Adipocyte (in vitro differentiated cells): ENCODE measurements at regions not wholly inside any gene's neighbourhood (a gene's known extent, or its start where the extent isn't known, plus 50 kb on each side); places are given as distances from the start of the nearest gene placed in this dataset.
"Not testable (repeated sequence)": the region's sequence is repeated elsewhere in the genome, so short reads cannot be mapped to it uniquely, and the experiment has no call there.

ENCODE experiments used
- DNase-seq: peaks from one replicate; pipeline ENCODE4 v3.0.0-alpha.2; 2015; ENCODE audit warnings: low read depth
- H3K27me3 ChIP-seq: replicated peaks from 2 replicates; pipeline ENCODE4 v1.7.0; 2013; ENCODE audit warnings: mild to moderate bottlenecking, low read length, moderate library complexity; ENCODE audit not compliant: control insufficient read depth, insufficient read depth
- H3K36me3 ChIP-seq: 2 replicates; pipeline ENCODE4 v1.7.0; 2013; ENCODE audit warnings: low read length, mild to moderate bottlenecking, moderate library complexity; ENCODE audit not compliant: control insufficient read depth, insufficient read depth, severe bottlenecking
- H3K4me1 ChIP-seq: 2 replicates; pipeline ENCODE4 v1.7.0; 2013; ENCODE audit warnings: mild to moderate bottlenecking, low read length, moderate library complexity; ENCODE audit not compliant: control insufficient read depth, insufficient read depth
- H3K4me3 ChIP-seq: 2 replicates; pipeline ENCODE4 v1.7.0; 2013; ENCODE audit warnings: mild to moderate bottlenecking, low read length, moderate library complexity
- H3K9ac ChIP-seq: 2 replicates; pipeline ENCODE4 v1.7.0; 2013; ENCODE audit warnings: mild to moderate bottlenecking, low read length, moderate library complexity
- H3K9me3 ChIP-seq: 2 replicates; pipeline ENCODE4 v1.7.0; 2013; ENCODE audit warnings: mild to moderate bottlenecking, low read length, moderate library complexity; ENCODE audit not compliant: control insufficient read depth

DNA sequence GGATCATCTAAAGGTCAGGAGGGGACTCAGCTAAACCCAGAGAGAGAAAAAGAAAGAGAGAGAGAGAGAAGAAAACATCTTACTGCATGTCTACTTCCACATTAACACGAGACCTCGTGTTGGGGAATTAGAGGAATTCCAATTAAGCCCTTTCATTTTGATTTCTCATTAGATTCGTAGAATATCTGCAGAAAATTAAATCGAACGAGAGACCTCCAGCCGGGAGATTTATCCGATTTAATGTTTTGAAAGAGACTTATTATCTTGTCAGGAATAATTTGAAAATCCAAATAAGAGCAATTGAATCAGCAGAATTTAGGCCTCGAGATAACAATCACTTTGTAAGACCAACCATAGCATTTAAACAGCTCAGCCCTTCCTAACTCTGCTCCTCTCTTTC, 175.6 kb downstream of the ABCC12 start:
- Histone ChIP-seq H3K36me3 (no peaks in the 10 kb centered on the region), H3K9ac (no peak overlapping the region), H3K27me3 (peaks cover 6% of the 10 kb centered on the region), H3K4me1 (no peaks in the 10 kb centered on the region), H3K4me3 (no peak overlapping the region), H3K9me3 (no peaks in the 10 kb centered on the region)
- no peak for DNase-seq

DNA sequence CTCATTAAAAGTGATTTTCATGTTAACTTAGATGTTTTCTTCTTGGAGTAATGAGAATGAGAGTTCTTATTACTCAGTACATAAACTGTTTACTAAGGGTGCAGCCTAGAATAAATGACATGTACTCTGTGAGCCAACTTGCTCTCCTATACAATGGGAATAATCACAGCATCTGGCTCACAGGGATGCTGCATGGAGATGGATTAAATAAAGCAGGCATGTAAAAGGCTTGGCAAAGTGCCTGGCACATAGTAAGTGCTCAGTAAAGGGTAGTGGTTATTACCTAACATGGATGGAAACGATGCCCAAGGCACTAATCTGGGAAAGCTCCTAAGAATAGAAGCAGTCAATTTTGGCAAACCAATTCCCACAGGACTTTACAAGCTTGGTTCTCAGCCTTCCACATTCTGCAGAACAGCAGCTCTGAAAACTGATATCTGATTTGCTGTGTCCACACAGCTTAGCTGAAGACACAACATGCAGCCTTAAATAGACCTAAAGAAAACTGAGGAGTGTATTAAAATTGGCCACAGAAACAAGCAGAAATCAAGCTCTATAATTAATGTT, 176.1 kb downstream of the ABCC12 start:
- H3K9me3 ChIP-seq = no peaks in the 10 kb centered on the region
- H3K9ac ChIP-seq = no peak overlapping the region
- H3K27me3 ChIP-seq = peaks cover 6% of the 10 kb centered on the region
- no peaks in the 10 kb centered on the region for H3K4me1 ChIP-seq
- no peak overlapping the region for H3K4me3 ChIP-seq
- H3K36me3 ChIP-seq = no peaks in the 10 kb centered on the region
- no peak for DNase-seq

GRCh38 chr16:47979164-47979520, 176.7 kb downstream of the ABCC12 start:
- H3K36me3 ChIP-seq = no peaks in the 10 kb centered on the region

GRCh38 chr16:47978491-47979163, 177.2 kb downstream of the ABCC12 start:
- no peak for DNase-seq
- Histone ChIP-seq H3K4me1 (no peaks in the 10 kb centered on the region), H3K9ac (no peak overlapping the region), H3K9me3 (no peaks in the 10 kb centered on the region), H3K36me3 (no peaks in the 10 kb centered on the region), H3K4me3 (no peak overlapping the region), H3K27me3 (peaks cover 6% of the 10 kb centered on the region)

More at GRCh38 chr16:47979164-47979520, 176.7 kb downstream of the ABCC12 start:
- Histone ChIP-seq H3K27me3 (peaks cover 6% of the 10 kb centered on the region), H3K9ac (no peak overlapping the region), H3K4me3 (no peak overlapping the region), H3K9me3 (no peaks in the 10 kb centered on the region), H3K4me1 (no peaks in the 10 kb centered on the region)
- DNase-seq = no peak

- Histone ChIP-seq H3K4me1 (no peaks in the 10 kb centered on the region), H3K9me3 (no peaks in the 10 kb centered on the region), H3K9ac (no peak overlapping the region), H3K27me3 (peaks cover 6% of the 10 kb centered on the region), H3K36me3 (no peaks in the 10 kb centered on the region), H3K4me3 (no peak overlapping the region)
- DNase-seq = no peak
Measured at GRCh38 chr16:47977802-47978201, 178.0 kb downstream of the ABCC12 start.

DNA sequence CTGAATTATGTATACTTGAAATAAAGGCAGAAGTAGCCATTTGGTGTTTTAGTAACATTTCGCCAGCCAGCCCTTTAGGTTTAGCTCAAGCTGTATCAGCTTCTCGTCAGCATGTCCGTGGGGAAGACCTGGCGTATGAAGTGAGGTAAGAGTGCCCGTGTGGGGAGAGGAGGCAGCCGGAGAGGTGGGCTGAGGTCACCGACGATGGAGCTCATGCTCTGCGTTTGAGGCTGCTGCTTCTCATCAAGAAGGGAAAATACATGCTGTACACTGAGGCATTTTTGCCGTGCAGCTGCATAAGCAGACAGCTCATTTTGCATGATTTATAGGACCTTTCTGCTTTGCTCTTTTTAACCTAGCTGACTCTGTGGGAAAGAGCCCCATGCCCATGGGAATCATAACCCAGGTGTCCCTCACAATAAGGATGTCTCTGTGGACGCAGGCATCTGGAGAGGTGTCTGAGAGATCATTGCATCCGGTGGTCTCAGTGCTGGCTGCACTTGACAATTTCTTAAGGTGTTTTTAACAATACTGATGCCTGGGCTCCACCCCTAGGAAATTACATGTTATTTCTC, 179.1 kb downstream of the ABCC12 start:
- Histone ChIP-seq H3K4me3 (no peak overlapping the region), H3K9me3 (no peaks in the 10 kb centered on the region), H3K9ac (no peak overlapping the region), H3K27me3 (peaks cover 6% of the 10 kb centered on the region), H3K36me3 (no peaks in the 10 kb centered on the region), H3K4me1 (no peaks in the 10 kb centered on the region)
- no peak for DNase-seq

GRCh38 chr16:47974971-47975370, 180.8 kb downstream of the ABCC12 start:
- not testable (repeated sequence) for H3K9ac ChIP-seq, H3K9me3 ChIP-seq, H3K4me3 ChIP-seq, DNase-seq, H3K4me1 ChIP-seq, H3K36me3 ChIP-seq, H3K27me3 ChIP-seq

GRCh38 chr16:47973552-47973951, 182.2 kb downstream of the ABCC12 start:
- Histone ChIP-seq H3K27me3 (peaks cover 3% of the 10 kb centered on the region), H3K4me1 (no peaks in the 10 kb centered on the region), H3K36me3 (no peaks in the 10 kb centered on the region), H3K4me3 (no peak overlapping the region), H3K9ac (no peak overlapping the region), H3K9me3 (no peaks in the 10 kb centered on the region)
- no peak for DNase-seq

GRCh38 chr16:47972246-47972985, 183.4 kb downstream of the ABCC12 start:
- H3K27me3 ChIP-seq = no peaks in the 10 kb centered on the region
- H3K4me1 ChIP-seq = no peaks in the 10 kb centered on the region
- H3K36me3 ChIP-seq = no peaks in the 10 kb centered on the region
- no peak for DNase-seq
- no peak overlapping the region for H3K4me3 ChIP-seq
- no peaks in the 10 kb centered on the region for H3K9me3 ChIP-seq
- H3K9ac ChIP-seq = no peak overlapping the region

DNA sequence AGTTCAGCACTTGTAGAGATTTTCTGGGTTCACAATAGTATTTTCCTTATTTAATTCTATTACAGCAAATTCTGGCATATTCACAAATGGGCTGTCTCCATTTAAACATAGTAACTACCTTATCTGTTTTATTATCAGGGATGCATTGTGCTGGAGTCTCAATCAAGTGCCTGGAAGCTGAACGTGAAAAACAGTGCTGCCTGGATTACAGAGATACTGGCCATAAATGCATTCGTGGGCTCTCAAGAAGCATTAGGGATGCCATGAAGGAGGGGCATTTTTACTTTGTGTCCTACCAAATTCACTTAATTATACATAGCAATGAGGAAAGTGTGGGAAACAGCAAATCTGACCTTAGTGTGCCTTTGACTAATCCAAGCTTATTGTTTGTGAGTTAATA, 184.6 kb downstream of the ABCC12 start:
- Histone ChIP-seq H3K27me3 (no peaks in the 10 kb centered on the region), H3K9ac (no peak overlapping the region), H3K4me1 (no peaks in the 10 kb centered on the region), H3K36me3 (no peaks in the 10 kb centered on the region), H3K9me3 (no peaks in the 10 kb centered on the region), H3K4me3 (no peak overlapping the region)
- DNase-seq = no peak

DNA sequence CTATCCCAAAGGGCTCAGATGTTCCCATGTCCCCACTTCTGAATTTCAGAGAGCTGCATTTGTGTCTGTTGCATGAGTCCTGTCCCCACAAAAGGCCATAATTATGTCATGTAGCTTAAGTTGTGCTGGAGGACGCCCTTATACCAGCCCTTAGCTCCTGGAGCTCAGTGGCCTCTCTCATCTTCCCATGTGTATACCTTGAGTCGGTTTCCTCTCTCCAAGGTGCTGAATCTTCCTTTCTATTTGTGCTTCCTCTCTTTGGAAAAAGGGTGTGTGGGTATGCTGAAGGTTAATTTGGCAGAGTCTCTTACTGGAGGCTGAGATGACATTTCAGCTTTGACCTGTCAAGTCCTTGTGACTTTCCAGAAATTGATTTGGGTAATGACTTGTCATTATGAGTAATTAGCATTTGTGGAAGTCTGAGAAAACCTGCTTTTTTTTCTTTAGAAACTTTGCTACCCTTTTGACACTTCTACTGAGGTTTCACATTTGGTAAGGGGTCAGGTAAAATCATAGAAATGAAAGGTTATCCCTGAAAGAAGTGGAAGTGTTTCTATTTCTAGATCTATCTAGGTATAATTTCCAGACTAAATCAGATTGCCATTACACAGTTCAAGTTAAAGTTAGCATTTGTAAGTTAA, 185.4 kb downstream of the ABCC12 start:
- DNase-seq = peak; percentile 54
- no peaks in the 10 kb centered on the region for H3K4me1 ChIP-seq
- H3K27me3 ChIP-seq = no peaks in the 10 kb centered on the region
- H3K9me3 ChIP-seq = no peaks in the 10 kb centered on the region
- H3K36me3 ChIP-seq = no peaks in the 10 kb centered on the region
- H3K9ac ChIP-seq = no peak overlapping the region
- no peak overlapping the region for H3K4me3 ChIP-seq
